HEK293T (cell line): ENCODE measurements at regions not wholly inside any gene's neighbourhood (a gene's known extent, or its start where the extent isn't known, plus 50 kb on each side); places are given as distances from the start of the nearest gene placed in this dataset.

ENCODE experiments used
- FOXM1 ChIP-seq: fragments of 450-650 bp; IDR thresholded peaks from 2 replicates; pipeline ENCODE4 v1.6.1; 2017; ENCODE audit warnings: mild to moderate bottlenecking, borderline replicate concordance
- SP1 ChIP-seq: fragments of 450-650 bp; IDR thresholded peaks from 2 replicates; pipeline ENCODE4 v1.6.1; 2017
- SUZ12 ChIP-seq: fragments of 450-650 bp; IDR thresholded peaks from 2 replicates; pipeline ENCODE4 v1.6.1; 2016; ENCODE audit warnings: mild to moderate bottlenecking

DNA sequence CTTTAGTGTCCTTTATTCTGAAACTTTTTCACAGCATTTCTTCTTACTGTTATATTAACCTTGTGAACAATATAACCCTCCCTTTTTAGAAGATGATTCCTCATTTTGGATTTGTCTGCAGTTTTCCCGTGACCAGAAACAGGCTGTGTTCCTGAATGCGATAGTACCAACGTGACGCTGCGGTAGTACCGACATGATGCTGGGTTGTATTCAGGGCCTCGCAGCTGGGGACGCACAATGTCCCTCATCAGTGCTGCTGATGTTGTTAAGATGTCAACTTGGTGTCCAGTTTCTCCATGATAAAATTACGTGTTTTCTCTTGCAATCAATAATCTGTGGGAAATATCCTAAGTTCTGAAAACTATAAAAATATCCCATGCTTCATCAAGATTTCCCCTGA is 761.4 kb upstream of the TPTE start:
- TF ChIP-seq FOXM1, result no peak
- TF ChIP-seq SP1, result no peak
- TF ChIP-seq SUZ12, result no peak
